T-cell (primary cell): ENCODE measurements at regions not wholly inside any gene's neighbourhood (a gene's known extent, or its start where the extent isn't known, plus 50 kb on each side); places are given as distances from the start of the nearest gene placed in this dataset.
A peak's percentile ranks its signal among the peaks of the same experiment; 100 is the strongest.

ENCODE experiments used
- ATAC-seq, 4 experiments: fragments of 200-7000 bp in 3 of 4; fragments of 150-1000 bp in 1 of 4; cut with Tn5 transposase; replicated peaks in 1 of 4; 1 replicate in 3 of 4; 2 replicates in 1 of 4; pipeline ENCODE4 v1.10.0; 2021; ENCODE audit warnings: moderate library complexity in 3 of 4, mild to moderate bottlenecking in 2 of 4, moderate number of reproducible peaks in 1 of 4
- CTCF ChIA-PET, 2 donors: fragments of 300-600 bp; sonication (Branson Sonifier 250); formaldehyde crosslinking; loops; one replicate each; lab custom pipeline; 2022; ENCODE audit warnings: antibody characterized with exemption in 2 of 2; lab: Charles Lee
- POLR2A ChIA-PET, 2 donors: fragments of 300-600 bp; sonication (Branson Sonifier 250); formaldehyde crosslinking; loops; one replicate each; lab custom pipeline; 2022; ENCODE audit warnings: antibody characterized with exemption in 2 of 2; lab: Charles Lee
- DNase-seq, 35 experiments: peaks; one replicate each; pipeline versions ENCODE4 v3.0.0 to v3.0.0-alpha.2; 2013 to 2023
- H3K27ac ChIP-seq: one replicate; pipeline ENCODE4 v1.5.1; 2013; ENCODE audit warnings: low read length
- H3K27me3 ChIP-seq, 2 experiments: replicated peaks in 1 of 2; 1 replicate in 1 of 2; 2 replicates in 1 of 2; pipeline versions ENCODE4 v1.6.1 to v1.7.0; 2013; ENCODE audit warnings: low read length in 1 of 2, mixed read lengths in 1 of 2; ENCODE audit not compliant: control insufficient read depth in 2 of 2, insufficient read depth in 2 of 2; ENCODE audit errors: extremely low read depth in 1 of 2
- H3K36me3 ChIP-seq, 2 donors: 1 replicate in 1 of 2; 2 replicates in 1 of 2; pipeline versions ENCODE4 v1.6.1 to v1.7.0; 2013; ENCODE audit warnings: low read length in 1 of 2; ENCODE audit not compliant: control insufficient read depth in 2 of 2, insufficient read depth in 1 of 2; ENCODE audit errors: extremely low read depth in 1 of 2
- H3K4me1 ChIP-seq, 2 experiments: 1 replicate in 1 of 2; 2 replicates in 1 of 2; pipeline versions ENCODE4 v1.6.1 to v1.7.0; 2013; ENCODE audit warnings: low read length in 2 of 2, mixed read lengths in 1 of 2; ENCODE audit not compliant: insufficient read depth in 2 of 2, control insufficient read depth in 1 of 2; ENCODE audit errors: extremely low read depth in 1 of 2
- H3K4me3 ChIP-seq, 2 donors: 1 replicate in 1 of 2; 2 replicates in 1 of 2; pipeline versions ENCODE4 v1.5.1 to v1.7.0; 2013; ENCODE audit warnings: mild to moderate bottlenecking in 2 of 2, low read length in 1 of 2, moderate library complexity in 1 of 2; ENCODE audit not compliant: control insufficient read depth in 1 of 2; ENCODE audit errors: extremely low read depth in 1 of 2
- H3K9me3 ChIP-seq: 2 replicates; pipeline ENCODE4 v1.7.0; 2013
- H3K27ac Mint-ChIP-seq, 2 donors: one replicate each; pipeline ENCODE4 v1.8.0; 2020 to 2021; ENCODE audit warnings: mild to moderate bottlenecking in 2 of 2, mixed read lengths in 2 of 2
- H3K27me3 Mint-ChIP-seq, 2 donors: one replicate each; pipeline ENCODE4 v1.8.0; 2021 to 2022; ENCODE audit warnings: mixed read lengths in 2 of 2
- H3K36me3 Mint-ChIP-seq: one replicate; pipeline ENCODE4 v1.8.0; 2021; ENCODE audit warnings: mixed read lengths
- H3K4me1 Mint-ChIP-seq, 3 donors: one replicate each; pipeline ENCODE4 v1.8.0; 2020 to 2022; ENCODE audit warnings: mixed read lengths in 3 of 3, mild to moderate bottlenecking in 1 of 3
- H3K4me3 Mint-ChIP-seq, 3 donors: one replicate each; pipeline ENCODE4 v1.8.0; 2020 to 2022; ENCODE audit warnings: mild to moderate bottlenecking in 3 of 3, mixed read lengths in 3 of 3, moderate library complexity in 3 of 3
- H3K9me3 Mint-ChIP-seq, 3 donors: one replicate each; pipeline ENCODE4 v1.8.0; 2020 to 2022; ENCODE audit warnings: mixed read lengths in 3 of 3
- WGBS: methylation state at CpG from one replicate; pipeline ENCODE4 v1.1.5; 2013; ENCODE audit warnings: missing lambda C conversion rate; ENCODE audit not compliant: insufficient coverage; 5-methylcytosine and 5-hydroxymethylcytosine counted together

GRCh38 chr14:65867333-65867732 lies 454.8 kb downstream of the FUT8 start:
- ATAC-seq, result no peak

GRCh38 chr14:65872536-65872935 lies 460.0 kb downstream of the FUT8 start:
- ATAC-seq (no peak), DNase-seq (no peak)
- Mint-ChIP-seq H3K4me1 (peaks cover 0 to 2% (median 0%) of the 10 kb centered on the region in 3 donors), H3K27me3 (no peaks in the 10 kb centered on the region), H3K27ac (no peak overlapping the region), H3K9me3 (no peaks in the 10 kb centered on the region), H3K36me3 (no peaks in the 10 kb centered on the region), H3K4me3 (no peak overlapping the region)
- POLR2A ChIA-PET, result no interaction called here
- Histone ChIP-seq H3K36me3 (no peaks in the 10 kb centered on the region), H3K27me3 (no peaks in the 10 kb centered on the region), H3K4me1 (peaks cover 6 to 8% of the 10 kb centered on the region in 2 experiments), H3K27ac (no peak overlapping the region), H3K4me3 (no peak overlapping the region), H3K9me3 (no peaks in the 10 kb centered on the region)
- no CpG with 5 or more reads among the region's 2 CpGs for WGBS
- CTCF ChIA-PET, result no interaction called here

More at GRCh38 chr14:65867333-65867732, 454.8 kb downstream of the FUT8 start:
- H3K27ac ChIP-seq, result no peak overlapping the region
- H3K36me3 ChIP-seq, result no peaks in the 10 kb centered on the region
- H3K9me3 ChIP-seq, result no peaks in the 10 kb centered on the region
- H3K27me3 ChIP-seq, result no peaks in the 10 kb centered on the region
- Mint-ChIP-seq H3K27me3 (no peaks in the 10 kb centered on the region), H3K4me3 (no peak overlapping the region), H3K27ac (no peak overlapping the region), H3K36me3 (no peaks in the 10 kb centered on the region), H3K9me3 (no peaks in the 10 kb centered on the region), H3K4me1 (peaks cover 36 to 41% (median 41%) of the 10 kb centered on the region in 3 donors)
- WGBS, result 100% methylated on average over 1 of the region's 3 CpGs
- DNase-seq, result no peak
- POLR2A ChIA-PET, result no interaction called here
- no peak overlapping the region for H3K4me3 ChIP-seq
- H3K4me1 ChIP-seq, result peaks cover 26 to 34% of the 10 kb centered on the region in 2 experiments
- CTCF ChIA-PET, result no interaction called here

- ChIA-PET CTCF (interaction anchor here in 1 of 2 donors (0.7 to 1.6 kb wide), 3 partner anchors 53 to 914 kb away, joined by 3 to 4 read pairs (median 3); no protein-coding TSS in a partner anchor), POLR2A (no interaction called here)
- 82% methylated on average over 5 of the region's 7 CpGs for WGBS
- no peaks in the 10 kb centered on the region for H3K27me3 Mint-ChIP-seq
- H3K4me1 ChIP-seq, result peaks cover 13 to 17% of the 10 kb centered on the region in 2 experiments
- H3K4me3 ChIP-seq, result no peak overlapping the region
- no peak overlapping the region for H3K27ac Mint-ChIP-seq
- H3K9me3 Mint-ChIP-seq, result no peaks in the 10 kb centered on the region
- DNase-seq (peak in 1 of 35 experiments; percentile 2), ATAC-seq (peak in 2 of 4 experiments; percentile 20 to 49)
- H3K36me3 Mint-ChIP-seq, result no peaks in the 10 kb centered on the region
- H3K27me3 ChIP-seq, result no peaks in the 10 kb centered on the region
- H3K4me1 Mint-ChIP-seq, result peaks cover 27% of the 10 kb centered on the region in 3 donors
- H3K4me3 Mint-ChIP-seq, result no peak overlapping the region
- H3K9me3 ChIP-seq, result no peaks in the 10 kb centered on the region
- H3K27ac ChIP-seq, result peak overlapping the region; percentile 19
- no peaks in the 10 kb centered on the region for H3K36me3 ChIP-seq
These were observed 464.6 kb downstream of the FUT8 start for GRCh38 chr14:65877166-65877565.

GRCh38 chr14:65877624-65878023 lies 465.1 kb downstream of the FUT8 start:
- ATAC-seq (peak; percentile 70 to 99 (median 76)), DNase-seq (peak in 1 of 35 experiments; percentile 18)
- no peaks in the 10 kb centered on the region for H3K36me3 ChIP-seq
- WGBS, result no CpG with 5 or more reads among the region's 4 CpGs
- no peak overlapping the region for H3K4me3 Mint-ChIP-seq
- CTCF ChIA-PET, result interaction anchor here in 1 of 2 donors (0.7 to 1.6 kb wide), 3 partner anchors 53 to 913 kb away, joined by 3 to 4 read pairs (median 3); no protein-coding TSS in a partner anchor
- peaks cover 13 to 17% of the 10 kb centered on the region in 2 experiments for H3K4me1 ChIP-seq
- no peaks in the 10 kb centered on the region for H3K9me3 Mint-ChIP-seq
- peaks cover 27 to 30% (median 27%) of the 10 kb centered on the region in 3 donors for H3K4me1 Mint-ChIP-seq
- H3K9me3 ChIP-seq, result no peaks in the 10 kb centered on the region
- POLR2A ChIA-PET, result interaction anchor here in 1 of 2 donors (0.6 to 1.3 kb wide), 2 partner anchors 11 to 32 kb away, joined by 3 read pairs; no protein-coding TSS in a partner anchor
- no peaks in the 10 kb centered on the region for H3K27me3 ChIP-seq
- H3K36me3 Mint-ChIP-seq, result no peaks in the 10 kb centered on the region
- H3K4me3 ChIP-seq, result no peak overlapping the region
- peak overlapping the region; percentile 19 for H3K27ac ChIP-seq
- H3K27ac Mint-ChIP-seq, result no peak overlapping the region
- no peaks in the 10 kb centered on the region for H3K27me3 Mint-ChIP-seq

GRCh38 chr14:65878586-65878985 lies 466.1 kb downstream of the FUT8 start:
- H3K4me1 ChIP-seq, result peaks cover 13 to 17% of the 10 kb centered on the region in 2 experiments
- no peaks in the 10 kb centered on the region for H3K9me3 ChIP-seq
- ATAC-seq (no peak), DNase-seq (no peak)
- H3K4me3 ChIP-seq, result no peak overlapping the region
- Mint-ChIP-seq H3K27me3 (no peaks in the 10 kb centered on the region), H3K36me3 (no peaks in the 10 kb centered on the region), H3K27ac (peak overlapping the region; percentile 17 to 77), H3K9me3 (peaks cover 0 to under 1% (median 0%) of the 10 kb centered on the region in 3 donors), H3K4me1 (peaks cover 27 to 31% (median 27%) of the 10 kb centered on the region in 3 donors), H3K4me3 (no peak overlapping the region)
- no peaks in the 10 kb centered on the region for H3K27me3 ChIP-seq
- CTCF ChIA-PET, result interaction anchor here (0.5 to 1.6 kb wide), 4 partner anchors 9 to 436 kb away, joined by 3 to 4 read pairs (median 3); no protein-coding TSS in a partner anchor
- H3K27ac ChIP-seq, result no peak overlapping the region
- H3K36me3 ChIP-seq, result no peaks in the 10 kb centered on the region
- POLR2A ChIA-PET, result interaction anchor here in 1 of 2 donors (1.3 kb wide), 1 partner anchor 32 kb away, joined by 3 read pairs; no protein-coding TSS in a partner anchor
- WGBS, result 90% methylated on average over 2 of the region's 4 CpGs

GRCh38 chr14:65879248-65880009 lies 466.9 kb downstream of the FUT8 start:
- ATAC-seq (peak in 3 of 4 experiments; percentile 65 to 87 (median 71)), DNase-seq (no peak)
- peaks cover 0 to 6% (median 0%) of the 10 kb centered on the region in 3 donors for H3K9me3 Mint-ChIP-seq
- Histone ChIP-seq H3K4me3 (no peak overlapping the region), H3K27ac (no peak overlapping the region), H3K9me3 (no peaks in the 10 kb centered on the region), H3K4me1 (peaks cover 13 to 17% of the 10 kb centered on the region in 2 experiments), H3K27me3 (no peaks in the 10 kb centered on the region), H3K36me3 (no peaks in the 10 kb centered on the region)
- ChIA-PET POLR2A (interaction anchor here in 1 of 2 donors (1.3 kb wide), 1 partner anchor 33 kb away, joined by 3 read pairs; no protein-coding TSS in a partner anchor), CTCF (interaction anchor here in 1 of 2 donors (1.1 to 1.2 kb wide), 2 partner anchors 8 to 10 kb away, joined by 3 to 4 read pairs; no protein-coding TSS in a partner anchor)
- WGBS, result no CpG with 5 or more reads among the region's 3 CpGs
- H3K27ac Mint-ChIP-seq, result peak overlapping the region; percentile 56 to 81
- H3K4me3 Mint-ChIP-seq, result no peak overlapping the region
- no peaks in the 10 kb centered on the region for H3K36me3 Mint-ChIP-seq
- H3K27me3 Mint-ChIP-seq, result no peaks in the 10 kb centered on the region
- peaks cover 27 to 31% (median 27%) of the 10 kb centered on the region in 3 donors for H3K4me1 Mint-ChIP-seq
